HG03457 (cell line): ENCODE measurements at regions not wholly inside any gene's neighbourhood (a gene's known extent, or its start where the extent isn't known, plus 50 kb on each side); places are given as distances from the start of the nearest gene placed in this dataset.
"Not testable (repeated sequence)": the region's sequence is repeated elsewhere in the genome, so short reads cannot be mapped to it uniquely, and the experiment has no call there.

ENCODE experiments used
- ATAC-seq: cut with Tn5 transposase; IDR thresholded peaks from one replicate; pipeline ENCODE4 v1.9.1; 2021; ENCODE audit warnings: moderate number of reproducible peaks; ENCODE audit not compliant: unreplicated experiment

DNA sequence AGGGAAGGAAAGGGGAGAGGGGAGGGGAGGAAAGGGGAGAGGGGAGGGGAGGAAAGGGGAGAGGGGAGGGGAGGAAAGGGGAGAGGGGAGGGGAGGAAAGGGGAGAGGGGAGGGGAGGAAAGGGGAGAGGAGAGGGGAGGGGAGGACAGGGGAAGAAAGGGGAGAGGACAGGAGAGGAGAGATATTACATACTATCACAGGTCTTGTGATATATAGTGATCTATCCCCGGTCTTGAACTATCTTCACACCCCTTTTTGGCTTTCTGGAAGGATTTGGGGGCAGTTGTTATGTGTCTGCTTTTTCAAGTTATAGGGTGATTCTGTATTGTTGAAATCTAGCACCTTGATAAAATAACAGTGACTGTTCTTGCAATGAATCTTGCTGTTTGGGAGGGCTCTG, 92.1 kb upstream of the ID2 start:
- ATAC-seq = no peak

DNA sequence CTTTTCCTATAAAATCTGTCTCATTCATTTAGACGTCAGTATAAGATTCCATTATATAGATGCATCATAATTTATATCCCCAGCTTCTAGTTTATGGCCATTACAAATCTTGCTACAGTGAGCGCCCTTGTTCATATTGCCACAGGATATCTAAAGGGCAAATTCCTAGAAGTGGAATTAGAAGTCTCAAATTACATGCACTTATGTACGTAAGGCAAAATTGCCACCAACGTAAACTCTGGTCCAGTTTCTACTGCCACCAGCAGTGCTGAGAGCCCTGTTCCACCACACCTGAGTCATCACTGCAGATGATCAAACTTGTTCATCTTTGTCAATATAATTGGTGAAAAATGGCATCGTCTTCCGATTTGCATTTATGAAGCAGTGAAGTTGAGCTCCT, 90.9 kb upstream of the ID2 start:
- no peak for ATAC-seq

DNA sequence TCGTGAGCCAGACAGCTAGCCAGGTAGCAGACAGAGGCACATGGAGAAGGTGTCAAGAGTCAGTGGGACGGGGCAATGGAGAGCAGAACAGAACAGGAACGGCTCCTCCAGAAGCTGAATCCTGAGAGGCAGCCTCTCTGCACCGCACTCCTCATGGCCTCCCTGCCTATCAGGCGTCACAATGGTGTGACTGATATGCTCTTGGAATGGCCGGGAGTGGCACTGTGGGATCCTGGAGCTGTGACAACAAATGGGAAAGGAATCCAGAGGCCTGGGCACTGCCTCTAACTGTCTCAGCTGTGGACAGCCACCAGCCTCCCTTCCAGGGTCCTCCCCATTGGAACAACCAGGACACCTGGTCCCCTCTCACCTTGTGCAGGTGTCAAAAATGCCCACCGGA, 89.1 kb upstream of the ID2 start:
- no peak for ATAC-seq

DNA sequence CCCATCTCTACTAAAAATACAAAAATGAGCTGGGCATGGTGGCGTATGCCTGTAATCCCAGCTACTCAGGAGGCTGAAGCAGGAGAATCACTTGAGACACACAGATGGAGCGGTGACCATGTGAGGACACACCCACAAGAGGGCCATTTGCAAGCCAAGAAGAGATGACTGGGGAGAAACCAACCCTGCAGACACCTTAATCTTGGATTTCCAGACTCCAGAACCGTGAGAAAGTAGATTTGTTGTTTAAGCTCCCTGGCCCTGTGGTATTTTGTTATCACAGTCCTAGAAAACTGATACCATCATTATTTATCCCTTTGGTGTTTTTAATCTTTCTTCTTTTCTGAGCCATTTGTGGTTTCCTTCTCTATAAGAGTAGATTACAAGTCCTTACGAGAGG, 88.6 kb upstream of the ID2 start:
- no peak for ATAC-seq

DNA sequence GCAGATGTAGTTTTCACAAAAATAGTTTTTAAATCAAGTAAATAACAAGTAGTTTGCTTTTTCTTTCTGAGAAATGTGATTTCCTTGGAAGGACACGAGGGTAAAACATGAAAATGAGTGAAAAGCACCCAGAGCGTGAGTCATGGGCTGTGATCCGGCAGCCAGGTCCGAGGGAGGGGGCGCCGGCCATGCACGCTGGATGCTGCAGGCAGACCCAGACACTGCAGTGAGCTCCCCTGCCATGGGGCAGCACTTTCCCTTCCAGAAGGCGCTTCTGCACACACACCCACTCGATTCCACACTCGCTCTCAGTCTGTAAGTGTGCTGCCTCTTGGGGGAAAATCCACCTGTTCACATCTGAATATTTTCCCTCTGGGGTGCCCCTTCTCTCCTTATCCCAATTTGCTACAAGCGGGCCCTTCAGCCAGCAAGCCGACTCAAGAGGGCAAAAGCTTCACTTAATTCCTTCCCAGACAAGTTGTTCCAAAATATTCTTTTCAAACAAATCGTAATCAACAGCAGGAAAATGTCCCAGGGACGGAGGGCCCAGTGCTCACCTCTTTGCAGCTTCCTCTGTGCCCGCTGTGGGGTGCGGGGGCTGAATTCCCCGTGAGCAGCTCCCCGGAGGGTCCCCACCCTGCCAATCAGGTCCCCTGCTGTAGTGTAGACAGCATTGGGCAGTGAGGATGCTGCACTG, 87.0 kb upstream of the ID2 start:
- no peak for ATAC-seq

DNA sequence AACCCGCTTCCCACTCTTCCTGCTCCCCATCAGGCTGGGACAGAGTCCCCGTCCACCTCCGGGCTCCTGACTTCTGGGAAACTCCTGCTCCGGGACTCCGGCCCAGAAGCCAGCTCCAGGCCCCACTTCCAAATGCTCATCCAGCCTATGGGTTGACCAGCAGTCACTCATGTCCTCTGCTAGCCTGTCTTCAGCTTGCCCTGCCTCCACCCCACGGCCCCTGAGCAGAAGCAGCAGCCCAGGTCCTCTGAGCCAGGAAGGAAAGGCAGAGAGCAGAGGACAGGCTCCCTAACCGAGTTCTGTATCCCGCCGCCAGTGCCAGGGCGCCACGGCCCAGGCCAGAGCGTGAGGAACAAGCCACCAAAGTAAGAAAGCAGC, 86.4 kb upstream of the ID2 start:
- ATAC-seq = no peak

DNA sequence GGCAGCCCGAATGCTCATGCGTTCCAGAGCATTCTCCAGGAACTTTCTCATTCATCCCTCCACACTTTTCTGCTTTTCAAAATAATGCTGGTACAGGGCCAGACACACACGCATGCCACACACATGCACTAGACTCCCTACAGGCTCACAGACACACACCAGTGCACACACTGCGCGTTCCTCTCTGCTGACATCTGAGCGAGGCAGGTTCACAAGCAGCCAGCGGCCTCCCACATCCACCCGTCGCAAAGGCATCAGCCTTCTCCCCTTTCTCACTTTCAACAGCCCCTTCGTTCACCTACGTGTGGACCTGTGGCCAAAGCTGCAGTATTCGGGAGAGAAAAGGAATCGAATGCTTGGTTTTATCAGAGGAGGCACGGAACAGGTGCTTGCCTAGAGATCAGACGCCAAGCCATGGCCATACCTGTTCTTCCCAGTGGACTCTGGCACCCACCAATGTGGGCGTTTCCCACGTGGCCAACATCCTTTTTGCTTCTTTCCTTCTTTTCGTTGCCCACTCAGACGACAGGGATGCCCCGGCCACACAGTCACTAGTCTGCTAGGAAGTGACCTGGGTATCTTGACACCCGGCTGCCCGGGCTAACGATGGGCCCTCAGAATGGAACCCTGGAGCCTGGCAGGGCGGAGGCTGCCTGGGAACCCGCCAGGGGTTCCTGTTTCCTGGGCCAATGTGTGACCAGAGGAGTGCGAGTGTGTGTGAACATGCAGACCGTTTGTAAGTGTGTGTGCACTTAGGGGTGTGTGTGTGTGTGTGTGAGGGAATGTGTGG, 85.8 kb upstream of the ID2 start:
- ATAC-seq = no peak

DNA sequence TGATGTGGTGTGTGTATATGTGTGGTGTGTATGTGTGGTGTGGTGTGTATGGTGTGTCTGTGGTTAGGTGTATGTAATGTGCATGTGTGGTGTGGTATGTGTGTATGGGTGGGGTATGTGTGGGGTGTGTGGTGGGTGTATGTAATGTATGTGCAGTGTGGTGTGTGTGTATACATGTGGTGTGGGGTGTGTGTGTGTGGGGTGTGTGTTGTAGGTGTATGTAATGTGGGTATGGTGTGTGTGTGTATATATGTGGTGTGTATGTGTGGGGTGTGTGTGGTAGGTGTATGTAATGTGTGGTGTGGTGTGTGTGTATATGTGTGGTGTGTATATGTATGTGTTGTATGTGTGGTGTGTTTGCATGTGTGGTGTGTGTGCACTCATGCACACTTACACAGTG, 84.8 kb upstream of the ID2 start:
- no peak for ATAC-seq

DNA sequence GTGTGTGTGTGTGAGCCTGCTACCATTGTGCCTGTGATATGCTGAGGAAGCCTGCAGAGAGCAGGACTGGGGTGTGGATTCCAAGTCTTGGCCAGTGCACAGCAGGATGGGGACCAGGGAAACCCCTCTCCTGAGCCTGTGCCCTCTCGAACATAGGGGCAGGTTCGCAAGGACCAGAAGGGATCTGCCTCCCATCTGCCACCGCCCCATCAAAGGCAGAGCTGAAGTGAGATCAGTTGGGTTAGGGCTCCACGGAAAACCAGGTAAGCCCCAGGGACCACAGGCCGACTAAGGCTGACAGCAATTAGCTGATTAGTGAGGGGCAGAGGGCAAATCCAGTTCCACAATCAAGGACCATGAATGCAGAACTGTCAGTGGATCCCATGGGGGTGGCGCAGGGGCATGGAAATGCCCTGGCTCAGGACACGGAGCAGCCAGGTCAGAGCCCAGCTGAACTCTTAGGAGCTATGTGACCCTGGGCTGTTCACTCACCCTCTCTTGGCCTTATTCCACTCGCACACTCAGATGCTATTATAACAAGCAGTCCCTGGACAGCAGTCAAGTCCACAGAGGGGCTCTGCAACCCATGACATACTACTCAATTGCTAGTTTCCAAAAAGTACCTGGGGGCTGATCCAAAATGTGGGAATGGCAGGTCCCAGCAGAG, 84.2 kb upstream of the ID2 start:
- no peak for ATAC-seq

DNA sequence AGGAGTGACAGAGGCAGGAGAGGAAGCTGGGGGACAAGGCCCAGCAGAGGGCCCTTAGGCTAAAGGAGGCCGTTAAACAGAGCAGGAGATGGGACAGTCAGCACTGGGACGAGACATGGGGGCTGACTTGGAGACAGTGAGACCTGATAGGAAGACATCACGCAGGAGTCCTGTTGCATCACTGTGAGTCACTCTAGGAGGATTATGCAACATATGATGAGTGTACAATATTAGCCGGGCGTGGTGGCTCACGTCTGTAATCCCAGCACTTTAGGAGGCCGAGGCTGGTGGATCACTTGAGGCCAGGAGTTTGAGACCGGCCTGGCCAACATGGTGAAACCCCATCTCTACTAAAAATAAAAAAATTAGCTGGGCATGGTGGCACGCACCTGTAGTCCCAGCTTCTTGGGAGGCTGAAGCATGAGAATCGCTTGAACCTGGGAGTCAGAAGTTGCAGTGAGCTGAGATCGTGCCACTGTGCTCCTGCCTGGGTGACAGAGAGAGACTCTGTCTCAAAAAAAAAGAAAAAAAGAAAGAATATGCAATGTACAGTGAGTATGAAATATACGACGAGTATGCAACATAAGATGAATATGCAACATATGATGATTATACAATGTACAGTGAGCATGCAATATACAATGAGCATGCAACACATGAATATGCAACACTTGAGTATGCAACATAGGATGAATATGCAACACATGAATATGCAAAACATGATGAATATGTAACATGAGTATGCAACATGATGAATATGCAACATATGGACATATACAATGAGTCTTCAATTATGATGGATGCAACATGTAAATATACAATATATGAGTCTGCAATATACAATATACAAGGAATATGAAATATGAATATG, 83.3 kb upstream of the ID2 start:
- no peak for ATAC-seq

DNA sequence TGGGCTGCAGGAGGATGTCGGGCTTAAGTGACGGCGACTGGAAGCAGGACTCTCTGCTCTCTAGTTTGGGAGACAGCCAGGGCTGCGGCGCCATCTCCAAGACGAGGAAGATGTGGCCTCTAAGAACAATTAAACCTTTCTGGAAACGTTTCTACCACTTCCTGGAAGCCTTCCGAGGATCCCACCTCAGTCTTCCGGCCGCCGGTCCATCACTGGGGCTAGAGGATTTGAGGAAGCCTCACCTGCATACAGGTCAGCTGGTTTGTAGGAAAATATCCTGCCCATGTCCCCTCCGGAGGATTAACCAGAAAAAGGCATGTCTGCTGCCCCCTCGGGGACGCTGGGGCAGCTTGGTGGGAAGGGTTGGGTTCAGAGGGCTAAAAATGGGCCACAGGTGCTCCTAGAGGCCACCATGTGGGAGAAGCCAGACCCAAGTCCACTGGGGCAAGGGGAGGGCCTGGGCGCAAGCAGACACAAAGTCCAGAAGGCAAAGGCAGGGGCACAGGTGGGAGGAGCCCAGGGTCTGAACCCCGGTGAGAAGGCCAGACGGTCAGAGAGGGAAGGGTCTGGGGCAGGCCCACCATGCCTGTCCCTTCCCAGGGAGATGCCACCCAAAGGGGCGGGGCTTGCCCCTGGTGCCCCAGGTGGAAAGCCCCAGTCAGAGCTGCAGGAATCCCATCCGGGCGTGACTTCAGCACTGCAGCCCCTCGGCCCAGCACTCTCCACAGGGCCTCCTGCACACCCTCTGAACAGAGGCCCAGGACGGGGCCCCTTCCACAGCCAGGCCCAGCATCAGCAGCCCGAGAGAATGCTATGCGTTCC, 82.2 kb upstream of the ID2 start:
- ATAC-seq = no peak

DNA sequence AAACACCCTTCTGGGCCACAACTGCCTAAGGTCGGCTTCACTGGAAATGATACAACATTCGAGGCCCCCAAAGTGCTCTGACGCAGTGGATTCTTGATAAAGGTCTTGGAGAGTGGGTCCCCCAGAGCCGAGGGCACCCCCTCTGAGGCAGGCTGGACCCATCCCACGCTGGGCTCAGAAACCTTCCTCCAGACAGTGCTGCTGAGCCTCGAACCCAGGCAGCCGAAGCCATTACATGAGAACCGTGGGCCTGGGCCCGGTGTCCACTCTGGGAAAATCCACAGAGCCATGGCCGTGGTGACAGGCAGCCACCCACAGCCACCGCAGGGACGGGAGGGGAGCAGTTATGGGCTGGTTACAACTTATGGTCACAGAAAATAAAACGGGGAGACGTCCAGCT, 81.4 kb upstream of the ID2 start:
- no peak for ATAC-seq

DNA sequence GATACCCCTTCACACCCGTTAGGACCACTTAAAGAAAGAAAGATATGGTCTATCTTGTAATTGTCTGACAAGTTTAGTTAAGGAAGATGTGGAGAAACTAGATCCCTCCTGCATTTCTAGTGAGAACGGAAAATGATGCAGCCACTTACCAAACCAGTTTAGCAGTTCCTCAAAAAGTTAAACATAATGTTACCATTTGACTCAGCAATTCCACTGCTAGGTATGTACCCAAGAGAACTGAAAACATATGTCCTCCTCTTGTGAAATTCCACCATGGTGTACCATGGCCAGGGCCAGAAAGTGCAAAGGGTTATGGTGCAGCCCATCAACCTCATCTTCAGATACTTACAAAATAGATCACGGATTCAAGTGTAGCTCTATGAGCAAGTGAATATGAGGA, 79.0 kb upstream of the ID2 start:
- ATAC-seq = no peak

DNA sequence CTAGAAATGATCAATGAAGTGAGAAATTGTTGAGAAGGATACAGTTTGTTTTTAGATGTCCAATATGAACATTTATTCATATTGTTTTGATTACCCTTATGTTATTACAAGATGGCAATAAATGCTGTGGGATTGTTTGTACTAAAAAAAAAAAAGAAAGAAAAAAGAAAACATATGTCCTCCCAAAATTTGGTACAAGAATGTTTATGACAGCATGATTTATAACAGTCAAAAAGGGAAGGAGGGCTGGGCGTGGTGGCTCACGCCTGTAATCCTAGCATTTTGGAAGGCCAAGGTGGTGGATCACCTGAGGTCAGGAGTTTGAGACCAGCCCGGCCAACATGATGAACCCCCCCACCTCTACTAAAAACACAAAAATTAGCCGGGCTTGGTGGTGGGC, 78.5 kb upstream of the ID2 start:
- ATAC-seq = not testable (repeated sequence)

DNA sequence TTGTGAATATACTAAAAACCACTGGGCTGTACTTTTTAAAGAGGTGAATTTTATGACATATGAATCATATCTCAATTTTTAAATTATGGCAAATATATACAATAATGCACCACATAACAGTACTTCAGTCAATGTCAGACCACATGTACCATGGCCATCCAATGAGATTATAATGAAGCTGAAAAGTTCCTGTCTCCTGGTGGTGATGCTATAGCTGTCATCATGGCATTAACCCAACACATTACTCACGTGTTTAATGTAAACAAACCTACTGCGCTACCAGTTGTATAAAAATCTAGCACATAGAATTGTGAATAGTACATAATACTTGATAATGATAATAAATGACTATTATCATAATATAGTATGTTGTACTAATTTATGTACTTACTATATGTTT, 77.6 kb upstream of the ID2 start:
- no peak for ATAC-seq

DNA sequence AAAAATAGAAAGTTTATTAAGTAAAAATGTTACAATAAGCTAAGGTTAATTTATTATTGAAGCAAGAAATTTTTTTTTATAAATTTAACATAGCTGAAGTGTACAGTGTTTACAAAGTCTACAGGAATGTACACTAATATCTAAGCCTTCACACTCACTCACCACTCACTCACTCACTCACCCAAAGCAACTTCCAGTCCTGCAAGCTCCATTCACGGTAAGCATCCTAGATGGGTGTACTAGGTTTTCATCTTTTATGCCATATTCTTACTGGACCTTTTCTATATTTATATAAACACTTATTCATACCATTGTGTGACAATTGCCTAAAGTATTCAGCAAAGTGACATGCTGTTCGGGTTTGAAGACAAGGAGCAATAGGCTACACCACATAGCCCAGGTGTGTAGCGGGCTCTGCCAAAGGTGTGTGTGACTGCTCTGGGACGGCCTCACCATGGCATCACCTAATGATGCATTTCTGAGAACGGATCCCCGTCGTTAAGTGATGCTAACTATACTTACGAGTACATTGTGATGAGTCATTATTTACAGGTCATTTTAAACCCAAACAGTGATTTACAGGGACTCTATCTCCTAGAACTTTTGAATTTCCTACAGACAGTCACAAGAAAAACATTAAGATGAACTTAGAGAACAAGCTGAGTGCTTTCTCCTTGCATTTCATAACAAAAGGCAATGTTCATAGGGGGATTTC, 76.3 kb upstream of the ID2 start:
- ATAC-seq = no peak

DNA sequence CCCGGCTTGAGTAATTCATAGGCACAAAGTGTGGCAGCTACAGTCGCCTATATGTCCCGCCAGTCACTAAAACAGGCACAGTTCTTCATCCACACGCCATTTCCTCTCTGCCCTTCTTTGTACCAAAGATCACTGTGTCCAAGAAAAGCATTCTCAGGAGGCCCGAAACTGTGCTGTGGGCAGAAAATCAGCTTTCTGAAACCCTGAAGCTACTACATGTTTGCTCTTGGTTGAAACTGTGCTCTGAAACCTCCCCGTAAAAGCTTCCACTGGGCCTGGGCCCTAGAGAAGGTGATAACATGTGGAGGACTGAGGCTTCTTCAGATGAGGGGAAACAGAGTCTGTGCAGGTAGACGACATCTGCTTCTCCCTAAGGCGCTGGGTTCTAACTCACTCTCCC, 75.6 kb upstream of the ID2 start:
- ATAC-seq = peak; percentile 76

DNA sequence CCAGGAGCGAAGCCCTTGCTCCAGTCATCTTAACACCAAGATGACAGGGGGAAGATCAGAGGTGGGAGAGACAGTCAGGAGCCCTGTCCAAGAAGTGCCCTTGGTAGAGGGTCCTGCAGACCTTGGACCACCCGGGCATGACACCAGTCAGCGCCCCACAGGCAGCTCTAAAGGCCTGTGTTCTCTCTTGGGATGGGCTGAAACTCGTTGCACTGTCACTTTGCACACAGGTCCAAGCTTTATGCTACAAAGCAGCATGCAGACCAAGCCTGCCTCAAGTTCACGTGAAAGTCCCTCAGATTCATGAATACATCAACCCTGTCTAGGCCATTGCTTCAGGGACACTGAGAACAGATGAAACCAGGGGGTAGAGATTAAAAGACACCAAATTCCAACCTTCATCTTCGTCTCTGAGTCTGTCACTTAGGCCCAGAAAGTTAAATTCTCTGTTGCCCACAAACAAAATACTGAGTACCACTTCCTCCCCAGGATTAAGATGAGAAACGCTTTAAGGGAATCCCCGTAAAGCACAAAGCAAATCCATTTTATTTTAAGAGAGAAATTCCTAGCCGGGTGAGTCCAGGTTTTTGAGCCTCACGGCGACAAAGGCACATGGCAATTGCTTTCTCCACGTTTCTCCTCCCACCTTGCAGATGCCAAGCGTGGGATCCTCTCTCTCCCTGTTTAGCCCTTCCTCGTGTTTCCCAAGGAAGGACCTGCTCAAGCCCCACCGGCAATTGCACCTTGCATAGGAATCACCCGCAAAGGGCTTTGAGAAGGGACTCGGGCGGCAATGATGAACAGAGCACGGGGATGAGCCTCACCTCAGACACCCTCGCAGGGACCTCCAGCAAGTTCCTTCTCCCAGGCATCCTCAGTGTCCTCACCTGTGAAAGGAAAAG, 75.0 kb upstream of the ID2 start:
- peak; percentile 17 for ATAC-seq

DNA sequence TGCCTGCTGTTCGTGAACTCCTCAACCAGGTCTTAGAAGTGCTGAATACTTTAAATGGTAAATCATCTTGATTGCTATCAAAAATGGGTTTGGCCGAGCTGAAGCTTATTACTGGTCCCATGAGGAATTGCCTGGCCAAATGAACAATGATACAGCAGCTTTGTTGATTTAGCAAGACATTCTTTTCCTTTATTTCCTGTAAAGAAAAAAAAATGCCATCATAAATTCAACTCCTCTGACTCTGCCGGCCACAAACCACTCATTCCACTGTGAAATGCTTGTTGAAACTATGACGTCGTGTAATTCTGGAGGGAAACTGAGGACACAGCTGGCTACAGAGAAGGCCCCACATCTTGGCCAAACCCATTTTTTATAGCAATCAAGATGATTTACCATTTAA, 74.2 kb upstream of the ID2 start:
- ATAC-seq = no peak
